ENCODE measurements at regions not wholly inside any gene's neighbourhood (a gene's known extent, or its start where the extent isn't known, plus 50 kb on each side); places are given as distances from the start of the nearest gene placed in this dataset.

DNA sequence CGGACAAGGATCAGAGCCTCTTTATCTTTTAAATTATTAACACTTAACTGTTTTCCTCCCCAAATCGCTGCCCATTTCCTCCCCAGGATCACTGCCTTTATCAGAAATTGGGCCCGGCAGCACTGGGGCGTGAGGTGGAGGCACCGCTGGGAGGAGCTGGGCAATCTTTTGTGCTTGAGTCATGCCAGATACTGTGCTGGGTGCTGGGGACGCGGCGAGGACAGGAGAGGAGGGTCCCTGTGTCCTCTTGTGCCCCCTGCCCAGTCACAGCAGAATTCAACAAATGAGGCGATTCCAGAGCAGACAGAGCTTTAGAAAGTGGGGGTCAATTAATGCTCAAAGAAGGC is 347.8 kb downstream of the ZNF536 start:
- no peak for DNase-seq

- DNase-seq = peak; percentile 34
These were observed 347.2 kb downstream of the ZNF536 start for GRCh38 chr19:30719189-30719998.

DNA sequence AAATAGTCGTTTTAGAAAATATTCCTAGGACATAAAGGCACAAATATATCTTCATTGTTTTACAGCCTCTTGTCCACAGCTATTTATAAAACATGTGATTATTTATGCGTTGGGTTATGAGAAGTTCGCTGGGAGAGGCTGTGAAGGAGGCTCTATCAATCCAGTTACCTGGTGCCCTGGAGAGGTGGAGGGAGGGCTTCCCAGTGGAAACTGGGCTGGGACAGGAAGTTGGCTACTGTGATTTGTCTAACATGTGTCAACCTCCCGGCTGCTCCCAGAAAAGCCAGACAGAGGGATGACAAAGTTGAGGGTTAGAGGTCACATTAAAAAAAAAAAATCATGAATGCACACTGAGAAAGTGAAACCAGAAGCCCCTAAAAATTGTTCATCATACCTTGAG is 346.5 kb downstream of the ZNF536 start:
- DNase-seq = no peak

DNA sequence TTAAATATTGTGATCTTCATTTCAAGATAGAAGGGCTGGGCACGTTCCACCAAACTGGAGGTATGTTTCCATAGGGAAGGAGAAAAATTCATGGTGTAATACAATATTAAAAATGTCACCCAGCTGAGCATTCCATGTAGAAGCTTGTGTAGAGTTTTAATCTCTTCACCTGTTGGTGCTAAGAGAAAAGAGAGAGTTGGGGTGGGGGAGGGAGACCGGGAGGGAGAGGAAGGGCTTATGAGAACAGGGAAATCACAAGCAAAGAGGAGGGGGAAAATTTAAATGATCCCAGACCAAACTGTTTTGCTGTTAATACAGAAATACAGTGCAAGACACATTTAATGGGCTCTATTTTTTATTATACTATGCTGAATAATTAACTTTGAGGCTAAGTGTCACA is 345.8 kb downstream of the ZNF536 start:
- DNase-seq = no peak

- DNase-seq = no peak
These were observed 345.2 kb downstream of the ZNF536 start for GRCh38 chr19:30717381-30717780.

DNA sequence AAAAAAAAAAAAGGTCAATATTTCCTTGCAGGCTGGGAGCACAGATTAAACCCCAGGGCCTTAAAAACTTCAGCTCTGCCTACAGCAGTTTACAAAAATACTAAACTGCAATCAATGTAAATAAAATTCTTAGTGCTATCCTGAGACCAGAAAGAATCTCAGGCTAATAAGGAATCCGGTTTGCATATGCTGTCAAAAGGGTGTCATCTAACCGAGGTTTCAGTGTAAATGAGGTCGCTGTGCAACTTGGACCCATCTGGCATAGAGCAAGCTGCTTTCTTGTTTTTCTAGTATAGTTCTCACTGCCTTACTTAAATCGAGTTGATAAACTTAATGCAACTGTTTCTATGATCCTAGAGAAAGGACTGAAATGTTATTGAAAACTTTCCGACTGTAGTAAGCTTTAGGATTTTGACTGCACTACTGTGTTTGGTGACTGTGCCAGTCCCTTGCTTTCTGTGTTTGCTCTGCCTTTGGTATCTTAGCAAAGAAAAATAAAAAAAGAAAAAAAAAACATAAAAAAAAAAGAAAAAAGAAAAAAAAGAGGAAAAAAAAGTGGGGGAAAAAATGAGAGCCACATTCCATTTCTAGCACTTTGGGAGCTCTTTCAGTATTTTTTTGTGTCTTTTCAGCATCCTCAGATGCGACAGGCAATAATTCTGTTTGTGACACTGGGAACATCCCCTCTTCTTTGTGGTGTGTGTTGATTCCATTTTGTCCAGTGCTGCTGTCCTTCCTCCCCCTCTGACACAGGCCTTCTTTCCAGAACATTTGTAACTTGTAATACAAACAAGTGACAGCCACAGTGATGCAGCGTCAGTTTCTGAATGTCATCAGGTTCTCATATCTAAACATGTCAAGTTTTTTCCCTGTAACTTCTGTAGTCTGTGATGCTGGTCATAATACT is 340.5 kb downstream of the ZNF536 start:
- no peak for DNase-seq

DNA sequence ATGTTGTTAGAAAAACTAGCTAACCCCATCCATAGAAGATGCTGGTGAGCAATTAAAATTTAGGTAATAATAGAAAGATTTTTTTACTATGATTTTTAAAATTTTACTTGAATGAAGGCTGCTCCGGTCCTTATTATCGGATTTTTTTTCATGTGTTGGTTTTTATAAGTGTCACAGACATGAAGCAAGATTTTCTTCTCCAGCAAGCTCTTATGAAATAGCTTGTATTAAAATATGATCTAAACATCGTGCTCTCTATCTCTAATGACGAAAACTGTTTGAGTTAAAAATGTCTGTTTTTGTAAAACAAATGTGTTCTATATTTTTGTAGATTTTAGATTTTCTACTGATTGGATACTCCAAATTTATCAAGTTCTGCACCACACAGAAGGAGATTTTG is 339.6 kb downstream of the ZNF536 start:
- DNase-seq = no peak

DNA sequence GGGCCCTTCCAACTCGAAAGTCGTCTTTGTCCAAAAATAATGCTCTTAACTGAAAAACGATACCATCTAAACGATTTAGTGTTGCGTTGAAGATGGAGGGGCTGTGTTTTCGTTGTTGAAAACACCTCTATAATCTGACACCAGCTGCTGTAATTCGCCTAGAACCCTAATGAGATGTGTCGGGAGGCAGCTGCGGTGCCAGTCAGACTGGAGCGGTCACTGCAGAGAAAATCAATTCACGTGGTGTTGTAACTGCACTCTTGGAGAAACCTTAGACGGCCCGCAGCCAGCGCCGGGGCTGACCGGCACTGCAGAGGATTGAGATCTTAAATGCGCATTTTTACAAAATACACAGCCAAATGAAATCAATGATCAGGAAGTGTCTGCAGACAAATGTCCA is 339.1 kb downstream of the ZNF536 start:
- no peak for DNase-seq

GRCh38 chr19:30710721-30711120 is 338.5 kb downstream of the ZNF536 start:
- DNase-seq = no peak

GRCh38 chr19:30708416-30709178 is 336.4 kb downstream of the ZNF536 start:
- DNase-seq = no peak

DNA sequence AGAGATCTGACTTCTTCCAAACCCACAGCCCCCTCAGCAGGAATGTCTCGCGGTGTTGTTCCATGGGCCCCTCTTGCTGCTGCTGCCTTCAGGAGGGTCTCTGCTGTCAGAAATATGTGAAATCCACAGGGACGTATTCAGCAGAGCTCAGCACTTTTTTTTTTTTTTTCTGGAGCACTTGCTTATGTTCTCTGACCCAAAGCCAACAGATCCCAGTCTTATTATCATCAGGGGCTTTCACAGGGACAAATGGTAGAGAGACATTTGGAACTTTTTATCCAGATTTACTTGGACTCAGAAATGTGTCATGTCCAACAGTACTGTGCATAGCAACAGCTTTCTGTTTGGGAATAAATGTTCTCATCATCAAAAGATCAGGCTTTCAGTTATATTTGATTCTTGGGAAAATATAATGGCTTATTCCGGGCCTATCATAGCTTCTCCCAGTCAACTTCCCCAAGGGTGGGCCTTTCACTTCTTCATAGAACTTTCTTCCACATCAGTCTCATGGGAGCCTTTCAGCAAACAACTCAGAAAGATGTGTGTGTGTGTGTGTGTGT is 332.7 kb downstream of the ZNF536 start:
- no peak for DNase-seq

DNA sequence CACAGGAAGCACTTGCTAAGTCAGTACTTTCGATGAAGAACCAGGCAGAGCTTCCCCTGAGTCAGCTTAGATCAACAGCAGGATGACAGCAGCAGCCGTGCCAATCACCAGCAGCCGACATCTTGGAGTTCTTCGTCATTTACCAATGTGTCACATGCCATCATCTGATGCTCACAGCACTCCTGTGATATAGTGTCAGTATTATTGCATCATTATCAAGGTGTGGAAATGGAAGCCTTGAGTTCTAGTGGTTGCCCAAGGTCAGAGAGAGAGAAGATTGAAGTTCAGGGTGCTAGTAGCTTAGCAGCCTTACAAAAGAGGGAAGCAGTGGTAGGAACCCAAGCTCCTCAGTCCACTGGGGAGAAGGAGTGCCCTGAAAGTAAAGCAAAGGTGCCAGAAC is 331.5 kb downstream of the ZNF536 start:
- DNase-seq = no peak

GRCh38 chr19:30701178-30701577 is 329.0 kb downstream of the ZNF536 start:
- no peak for DNase-seq

- DNase-seq = no peak
These were observed 327.7 kb downstream of the ZNF536 start for GRCh38 chr19:30699871-30700280.

DNA sequence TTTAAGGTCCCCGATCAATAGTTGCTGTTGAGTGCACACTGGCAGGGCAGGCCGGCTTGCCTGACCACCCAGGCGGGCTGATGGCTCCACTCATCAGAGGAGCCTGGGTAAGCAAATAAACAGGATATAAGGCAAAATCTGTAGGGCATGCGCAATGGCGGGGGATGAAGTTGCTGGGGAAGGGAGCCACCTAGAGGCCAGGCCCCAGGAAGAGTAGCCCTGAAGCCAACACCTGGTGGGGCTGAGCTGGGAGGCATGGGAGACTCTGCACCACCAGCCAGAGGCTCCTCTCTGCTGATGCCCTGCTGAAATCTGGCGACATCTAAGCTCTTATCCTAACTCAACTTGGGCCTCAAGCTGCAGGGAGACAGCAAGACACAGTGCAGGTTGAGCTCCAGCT is 324.3 kb downstream of the ZNF536 start:
- no peak for DNase-seq

GRCh38 chr19:30695171-30695875 is 323.1 kb downstream of the ZNF536 start:
- DNase-seq = no peak

DNA sequence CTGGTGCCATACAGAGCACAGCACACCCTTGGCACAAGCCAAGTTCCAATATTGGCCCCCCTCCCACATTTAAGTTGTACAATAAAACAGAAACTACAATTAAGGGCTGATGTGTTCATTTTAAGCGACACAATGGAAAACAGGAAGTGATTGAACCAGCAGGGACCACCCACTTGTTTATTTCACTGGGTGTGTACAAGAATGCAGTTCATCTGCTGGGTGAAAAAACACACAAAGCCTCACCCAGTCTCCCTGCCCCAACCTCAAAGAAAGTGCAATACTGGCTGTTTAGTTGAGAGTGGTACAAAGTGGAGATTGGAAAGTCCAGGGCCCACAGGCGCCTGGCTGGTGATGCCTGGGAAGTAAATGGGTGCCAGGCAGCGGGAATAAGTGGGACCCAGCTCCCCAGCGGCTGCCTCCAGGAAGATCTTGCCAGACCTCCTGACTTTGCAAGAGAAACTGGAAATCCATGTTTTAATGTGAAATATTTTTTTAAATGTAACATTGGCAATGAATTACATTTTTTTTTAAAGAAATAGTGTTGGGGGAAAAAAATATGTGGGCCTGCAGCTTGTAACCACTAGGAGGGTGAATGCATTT is 322.1 kb downstream of the ZNF536 start:
- DNase-seq = no peak

DNA sequence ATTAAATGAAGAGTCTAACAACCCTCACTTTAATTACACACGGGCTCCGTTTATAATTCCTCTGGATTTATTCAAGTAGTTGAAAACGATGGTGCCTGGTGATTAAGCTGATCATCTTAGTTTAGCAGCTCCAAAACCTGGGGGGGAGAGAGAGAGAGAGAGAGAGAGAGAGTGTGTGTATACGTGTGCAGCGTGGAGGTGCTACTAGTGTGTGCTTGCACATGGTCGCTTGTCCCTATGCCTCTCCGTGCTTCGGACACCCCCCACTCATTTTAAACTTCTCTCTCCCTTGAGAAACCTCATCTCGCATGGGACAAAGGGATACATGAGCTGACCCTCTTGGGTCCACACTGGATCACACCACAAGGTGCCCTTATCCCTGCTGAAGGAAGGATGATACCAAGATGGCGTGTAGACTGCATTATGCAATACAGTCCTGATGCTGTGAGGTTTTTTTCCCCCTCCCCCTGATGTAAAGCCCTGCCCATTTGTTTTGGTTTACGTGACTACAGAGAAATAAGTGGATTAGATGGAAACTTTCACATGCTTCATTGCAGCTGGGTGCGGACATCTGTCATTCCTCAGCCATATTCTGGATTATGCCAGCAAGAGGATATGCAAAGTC is 320.8 kb downstream of the ZNF536 start:
- no peak for DNase-seq

- DNase-seq = no peak
These were observed 320.1 kb downstream of the ZNF536 start for GRCh38 chr19:30692181-30692811.

DNA sequence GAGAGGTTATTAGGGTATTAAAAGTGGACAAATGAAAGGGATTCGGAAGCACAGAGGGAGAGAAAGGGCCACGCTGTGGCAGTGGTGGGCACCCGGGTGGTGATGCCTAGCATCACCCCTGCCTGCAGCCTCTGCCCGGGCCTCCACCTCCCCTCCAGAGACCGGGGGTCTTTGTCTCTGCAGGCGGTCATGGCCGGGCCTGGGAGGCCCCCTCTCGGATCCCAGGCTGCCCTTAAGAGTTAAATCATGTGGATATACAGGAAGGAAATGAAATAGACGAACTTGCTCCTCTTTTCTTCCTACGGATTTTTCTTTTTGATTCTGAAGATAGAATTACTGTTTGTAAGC is 319.6 kb downstream of the ZNF536 start:
- no peak for DNase-seq
